ENCODE measurements at regions not wholly inside any gene's neighbourhood (a gene's known extent, or its start where the extent isn't known, plus 50 kb on each side); places are given as distances from the start of the nearest gene placed in this dataset.

- TF ChIP-seq, protein P1, sequence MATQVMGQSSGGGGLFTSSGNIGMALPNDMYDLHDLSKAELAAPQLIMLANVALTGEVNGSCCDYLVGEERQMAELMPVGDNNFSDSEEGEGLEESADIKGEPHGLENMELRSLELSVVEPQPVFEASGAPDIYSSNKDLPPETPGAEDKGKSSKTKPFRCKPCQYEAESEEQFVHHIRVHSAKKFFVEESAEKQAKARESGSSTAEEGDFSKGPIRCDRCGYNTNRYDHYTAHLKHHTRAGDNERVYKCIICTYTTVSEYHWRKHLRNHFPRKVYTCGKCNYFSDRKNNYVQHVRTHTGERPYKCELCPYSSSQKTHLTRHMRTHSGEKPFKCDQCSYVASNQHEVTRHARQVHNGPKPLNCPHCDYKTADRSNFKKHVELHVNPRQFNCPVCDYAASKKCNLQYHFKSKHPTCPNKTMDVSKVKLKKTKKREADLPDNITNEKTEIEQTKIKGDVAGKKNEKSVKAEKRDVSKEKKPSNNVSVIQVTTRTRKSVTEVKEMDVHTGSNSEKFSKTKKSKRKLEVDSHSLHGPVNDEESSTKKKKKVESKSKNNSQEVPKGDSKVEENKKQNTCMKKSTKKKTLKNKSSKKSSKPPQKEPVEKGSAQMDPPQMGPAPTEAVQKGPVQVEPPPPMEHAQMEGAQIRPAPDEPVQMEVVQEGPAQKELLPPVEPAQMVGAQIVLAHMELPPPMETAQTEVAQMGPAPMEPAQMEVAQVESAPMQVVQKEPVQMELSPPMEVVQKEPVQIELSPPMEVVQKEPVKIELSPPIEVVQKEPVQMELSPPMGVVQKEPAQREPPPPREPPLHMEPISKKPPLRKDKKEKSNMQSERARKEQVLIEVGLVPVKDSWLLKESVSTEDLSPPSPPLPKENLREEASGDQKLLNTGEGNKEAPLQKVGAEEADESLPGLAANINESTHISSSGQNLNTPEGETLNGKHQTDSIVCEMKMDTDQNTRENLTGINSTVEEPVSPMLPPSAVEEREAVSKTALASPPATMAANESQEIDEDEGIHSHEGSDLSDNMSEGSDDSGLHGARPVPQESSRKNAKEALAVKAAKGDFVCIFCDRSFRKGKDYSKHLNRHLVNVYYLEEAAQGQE (IDR thresholded peaks at IDR 0.05; ENCODE audit: insufficient read depth in 1 of 2, low read depth in 2 of 2, low read length in 2 of 2) = no peak
- no peak for TF ChIP-seq POLR2AphosphoS5 (IDR thresholded peaks at IDR 0.05; ENCODE audit: low read depth, low read length)
Measured at GRCh38 chr4:187396106-187396505, 599.5 kb upstream of the ZFP42 start.
